ENCODE measurements at regions not wholly inside any gene's neighbourhood (a gene's known extent, or its start where the extent isn't known, plus 50 kb on each side); places are given as distances from the start of the nearest gene placed in this dataset.

DNA sequence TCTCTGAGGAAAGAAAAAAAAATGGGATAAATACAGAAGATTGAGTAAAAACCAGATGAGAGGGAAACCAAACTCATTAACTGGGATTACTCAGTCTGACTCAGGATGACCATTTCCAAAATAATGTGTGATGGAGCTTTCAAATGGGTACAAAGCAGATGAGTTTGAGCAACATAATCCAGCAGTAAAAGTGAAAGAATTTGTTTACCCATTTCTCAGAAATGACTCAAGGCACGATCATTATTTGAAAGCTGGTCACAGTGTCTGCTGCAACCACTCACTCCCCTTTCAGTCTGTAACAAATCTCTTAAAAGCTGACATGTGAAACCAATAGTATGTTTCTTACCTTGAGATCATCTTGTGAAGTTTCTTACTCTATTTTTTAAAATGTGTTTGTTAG is 104.7 kb upstream of the KLF14 start:
- peak; percentile 80 for DNase-seq (ENCODE audit: unreplicated experiment)
- no peaks in the 10 kb centered on the region for H3K27me3 Mint-ChIP-seq (ENCODE audit: insufficient read depth, unreplicated experiment)

DNA sequence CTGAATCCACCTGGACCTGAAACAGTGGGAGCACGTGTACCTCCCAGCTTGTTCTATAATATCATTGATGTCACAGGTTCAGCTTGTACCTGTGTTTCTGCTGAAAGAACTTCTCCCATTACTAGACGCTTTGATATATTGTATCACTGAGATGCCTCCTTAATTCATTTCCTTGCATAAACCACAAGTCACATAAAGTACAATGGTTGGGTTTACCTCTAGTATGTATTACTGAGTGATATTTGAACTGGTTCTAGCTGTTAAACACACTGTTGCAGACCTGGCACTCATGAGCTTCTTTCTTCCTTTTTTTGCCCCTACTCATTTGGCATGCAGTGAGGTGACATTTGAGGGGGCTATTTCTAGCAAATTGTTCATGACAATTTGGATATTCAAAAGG is 106.6 kb upstream of the KLF14 start:
- no peak overlapping the region for H3K27ac Mint-ChIP-seq (ENCODE audit: low read depth, unreplicated experiment)
- no peaks in the 10 kb centered on the region for H3K9me3 Mint-ChIP-seq (ENCODE audit: unreplicated experiment)
- H3K4me3 Mint-ChIP-seq (ENCODE audit: unreplicated experiment): no peak overlapping the region
- H3K4me1 Mint-ChIP-seq (ENCODE audit: insufficient read depth, unreplicated experiment): peaks cover 32% of the 10 kb centered on the region
- BruUV-seq (replicated peaks): no TSS peak
- ChIA-PET POLR2A (interaction anchor here (0.8 to 1.5 kb wide), 2 partner anchors 14 to 29 kb away, joined by 3 read pairs; no protein-coding TSS in a partner anchor), CTCF (interaction anchor here (0.5 to 1.5 kb wide), 3 partner anchors 8 to 18 kb away, joined by 3 to 12 read pairs (median 4); no protein-coding TSS in a partner anchor)
- TF ChIP-seq, protein P1, sequence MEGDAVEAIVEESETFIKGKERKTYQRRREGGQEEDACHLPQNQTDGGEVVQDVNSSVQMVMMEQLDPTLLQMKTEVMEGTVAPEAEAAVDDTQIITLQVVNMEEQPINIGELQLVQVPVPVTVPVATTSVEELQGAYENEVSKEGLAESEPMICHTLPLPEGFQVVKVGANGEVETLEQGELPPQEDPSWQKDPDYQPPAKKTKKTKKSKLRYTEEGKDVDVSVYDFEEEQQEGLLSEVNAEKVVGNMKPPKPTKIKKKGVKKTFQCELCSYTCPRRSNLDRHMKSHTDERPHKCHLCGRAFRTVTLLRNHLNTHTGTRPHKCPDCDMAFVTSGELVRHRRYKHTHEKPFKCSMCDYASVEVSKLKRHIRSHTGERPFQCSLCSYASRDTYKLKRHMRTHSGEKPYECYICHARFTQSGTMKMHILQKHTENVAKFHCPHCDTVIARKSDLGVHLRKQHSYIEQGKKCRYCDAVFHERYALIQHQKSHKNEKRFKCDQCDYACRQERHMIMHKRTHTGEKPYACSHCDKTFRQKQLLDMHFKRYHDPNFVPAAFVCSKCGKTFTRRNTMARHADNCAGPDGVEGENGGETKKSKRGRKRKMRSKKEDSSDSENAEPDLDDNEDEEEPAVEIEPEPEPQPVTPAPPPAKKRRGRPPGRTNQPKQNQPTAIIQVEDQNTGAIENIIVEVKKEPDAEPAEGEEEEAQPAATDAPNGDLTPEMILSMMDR (IDR thresholded peaks at IDR 0.05; ENCODE audit: unreplicated experiment): no peak
- DNase-seq (ENCODE audit: unreplicated experiment): no peak
- H3K36me3 Mint-ChIP-seq (ENCODE audit: insufficient read depth, unreplicated experiment): no peaks in the 10 kb centered on the region
- intact Hi-C loops (cut with micrococcal nuclease): no loop called here
- no peaks in the 10 kb centered on the region for H3K27me3 Mint-ChIP-seq (ENCODE audit: insufficient read depth, unreplicated experiment)

More for the DNA sequence above, 104.7 kb upstream of the KLF14 start:
- Mint-ChIP-seq H3K4me1 (ENCODE audit: insufficient read depth, unreplicated experiment) (peaks cover 25% of the 10 kb centered on the region), H3K4me3 (ENCODE audit: unreplicated experiment) (no peak overlapping the region), H3K27ac (ENCODE audit: low read depth, unreplicated experiment) (peak overlapping the region; percentile 49), H3K36me3 (ENCODE audit: insufficient read depth, unreplicated experiment) (no peaks in the 10 kb centered on the region), H3K9me3 (ENCODE audit: unreplicated experiment) (no peaks in the 10 kb centered on the region)
- TF ChIP-seq, protein P1 (IDR thresholded peaks at IDR 0.05; ENCODE audit: unreplicated experiment): no peak
- ChIA-PET CTCF (no interaction called here), POLR2A (interaction anchor here (0.5 to 1.8 kb wide), 5 partner anchors 11 to 769 kb away, joined by 3 to 8 read pairs (median 3); partner anchors contain the start of gene KLHDC10)
- BruUV-seq (replicated peaks): no TSS peak
- intact Hi-C loops (cut with micrococcal nuclease): no loop called here

DNA sequence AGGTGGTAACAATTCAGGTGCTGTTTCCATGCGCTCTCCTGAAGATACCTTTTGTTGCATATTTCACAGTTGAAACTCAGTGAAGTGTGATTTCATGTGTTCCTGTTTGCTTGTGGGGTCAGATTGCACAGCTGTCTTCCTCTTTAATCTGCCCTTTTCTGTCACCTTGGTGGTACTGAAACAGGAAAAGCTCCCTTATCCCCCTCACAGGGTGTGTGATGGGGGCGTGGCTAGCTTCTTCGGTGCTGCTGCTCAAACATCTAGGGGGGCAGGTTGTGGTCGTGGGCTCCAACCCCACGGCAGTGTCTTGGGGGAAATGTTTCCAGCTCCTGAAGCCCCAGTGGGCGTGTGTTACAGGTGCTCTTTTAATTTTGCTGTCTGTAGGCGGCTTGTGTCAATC is 107.4 kb upstream of the KLF14 start:
- POLR2A ChIA-PET: no interaction called here
- H3K27ac Mint-ChIP-seq (ENCODE audit: low read depth, unreplicated experiment): peak overlapping the region; percentile 39
- TF ChIP-seq, protein P1 (IDR thresholded peaks at IDR 0.05; ENCODE audit: unreplicated experiment): no peak

DNA sequence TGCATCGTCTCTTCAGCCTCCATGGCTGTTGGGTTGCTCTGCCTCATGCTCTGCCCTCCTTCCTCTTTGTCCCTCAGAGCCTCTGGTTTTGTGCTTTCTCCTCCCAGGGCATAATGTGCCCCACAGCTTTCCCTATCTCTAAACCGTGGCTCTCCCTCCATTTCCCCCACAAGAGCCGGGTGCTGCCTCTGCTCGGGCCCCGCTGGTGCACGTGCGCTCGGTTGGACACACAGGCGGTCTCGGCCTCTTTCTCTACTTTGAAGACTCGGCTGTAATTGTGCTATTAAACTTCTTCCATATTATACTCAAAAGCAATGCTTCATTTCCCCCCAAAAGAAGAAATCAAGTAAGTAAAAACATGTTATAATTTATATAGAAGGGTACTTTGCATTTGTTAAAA is 109.7 kb upstream of the KLF14 start:
- H3K36me3 Mint-ChIP-seq (ENCODE audit: insufficient read depth, unreplicated experiment): no peaks in the 10 kb centered on the region
- DNase-seq (ENCODE audit: unreplicated experiment): no peak
- CTCF ChIA-PET: interaction anchor here (1.2 kb wide), 1 partner anchor 9 kb away, joined by 4 read pairs; no protein-coding TSS in a partner anchor
- no peaks in the 10 kb centered on the region for H3K27me3 Mint-ChIP-seq (ENCODE audit: insufficient read depth, unreplicated experiment)
- POLR2A ChIA-PET: interaction anchor here (0.6 to 1.5 kb wide), 2 partner anchors 24 to 90 kb away, joined by 4 to 7 read pairs; no protein-coding TSS in a partner anchor
- no peaks in the 10 kb centered on the region for H3K9me3 Mint-ChIP-seq (ENCODE audit: unreplicated experiment)
- peaks cover 44% of the 10 kb centered on the region for H3K4me1 Mint-ChIP-seq (ENCODE audit: insufficient read depth, unreplicated experiment)
- TF ChIP-seq, protein P1 (IDR thresholded peaks at IDR 0.05; ENCODE audit: unreplicated experiment): no peak
- BruUV-seq (replicated peaks): no TSS peak
- H3K4me3 Mint-ChIP-seq (ENCODE audit: unreplicated experiment): no peak overlapping the region
- intact Hi-C loops (cut with micrococcal nuclease): no loop called here
- no peak overlapping the region for H3K27ac Mint-ChIP-seq (ENCODE audit: low read depth, unreplicated experiment)

More for the DNA sequence above, 107.4 kb upstream of the KLF14 start:
- CTCF ChIA-PET: interaction anchor here (0.7 to 1.5 kb wide), 2 partner anchors 9 to 510 kb away, joined by 4 to 12 read pairs; no protein-coding TSS in a partner anchor
- H3K9me3 Mint-ChIP-seq (ENCODE audit: unreplicated experiment): no peaks in the 10 kb centered on the region
- H3K4me3 Mint-ChIP-seq (ENCODE audit: unreplicated experiment): no peak overlapping the region
- H3K36me3 Mint-ChIP-seq (ENCODE audit: insufficient read depth, unreplicated experiment): no peaks in the 10 kb centered on the region
- DNase-seq (ENCODE audit: unreplicated experiment): no peak
- intact Hi-C loops (cut with micrococcal nuclease): no loop called here
- H3K27me3 Mint-ChIP-seq (ENCODE audit: insufficient read depth, unreplicated experiment): no peaks in the 10 kb centered on the region
- peaks cover 41% of the 10 kb centered on the region for H3K4me1 Mint-ChIP-seq (ENCODE audit: insufficient read depth, unreplicated experiment)
- no TSS peak for BruUV-seq (replicated peaks)
